ENCODE measurements at regions not wholly inside any gene's neighbourhood (a gene's known extent, or its start where the extent isn't known, plus 50 kb on each side); places are given as distances from the start of the nearest gene placed in this dataset.
"Not testable (repeated sequence)": the region's sequence is repeated elsewhere in the genome, so short reads cannot be mapped to it uniquely, and the experiment has no call there.

- DNase-seq: no peak
These were observed 61.9 kb downstream of the HSPA13 start for GRCh38 chr21:14321042-14321441.

GRCh38 chr21:14319805-14320204 is 63.1 kb downstream of the HSPA13 start:
- no peak for DNase-seq

GRCh38 chr21:14318578-14318977 is 64.4 kb downstream of the HSPA13 start:
- no peak for DNase-seq

GRCh38 chr21:14317507-14317906 is 65.4 kb downstream of the HSPA13 start:
- DNase-seq: no peak

- DNase-seq: no peak
These were observed 69.6 kb downstream of the HSPA13 start for GRCh38 chr21:14313300-14313699.

GRCh38 chr21:14312871-14313270 is 70.1 kb downstream of the HSPA13 start:
- DNase-seq: no peak

GRCh38 chr21:14308234-14308633 is 74.7 kb downstream of the HSPA13 start:
- peak; percentile 19 to 38 for DNase-seq

- peak in 1 of 2 donors; percentile 12 for DNase-seq
These were observed 76.6 kb downstream of the HSPA13 start for GRCh38 chr21:14306126-14306907.

- DNase-seq: no peak
These were observed 79.0 kb downstream of the HSPA13 start for GRCh38 chr21:14303731-14304488.

GRCh38 chr21:14300074-14300473 is 82.9 kb downstream of the HSPA13 start:
- DNase-seq: no peak

GRCh38 chr21:14290576-14290975 is 74.6 kb downstream of the RBM11 start:
- no peak for DNase-seq

- DNase-seq: no peak
These were observed 73.0 kb downstream of the RBM11 start for GRCh38 chr21:14288922-14289321.

- no peak for DNase-seq
These were observed 69.3 kb downstream of the RBM11 start for GRCh38 chr21:14285147-14285761.

- no peak for DNase-seq
These were observed 68.5 kb downstream of the RBM11 start for GRCh38 chr21:14284481-14284880.

- not testable (repeated sequence) for DNase-seq
These were observed 65.4 kb downstream of the RBM11 start for GRCh38 chr21:14281188-14281900.

Measured in inflammatory macrophage treated with lipopolysaccharide for 1 hour (primary cell).